ENCODE measurements at regions not wholly inside any gene's neighbourhood (a gene's known extent, or its start where the extent isn't known, plus 50 kb on each side); places are given as distances from the start of the nearest gene placed in this dataset.

DNA sequence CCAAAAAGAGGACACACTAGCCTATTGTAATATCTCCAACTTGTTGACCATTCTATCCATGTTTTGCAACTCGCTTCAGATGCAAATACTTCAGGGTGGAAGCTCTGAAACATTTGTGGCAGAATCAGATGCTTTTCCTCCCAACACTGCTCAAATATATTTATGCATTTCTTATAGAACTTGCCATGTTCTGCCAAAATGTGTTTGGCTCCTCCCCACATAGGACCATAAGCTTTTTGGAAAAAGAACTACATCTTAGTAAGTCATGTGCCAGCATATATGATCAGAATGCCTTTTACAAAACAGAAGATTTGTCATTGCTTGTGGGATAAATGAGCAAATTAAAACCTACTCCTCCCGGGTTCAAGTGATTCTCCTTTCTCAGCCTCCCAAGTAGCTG, 484.5 kb downstream of the TNS3 start:
- TF ChIP-seq POLR2A (IDR thresholded peaks at IDR 0.05) = no peak
- TF ChIP-seq, protein P1, sequence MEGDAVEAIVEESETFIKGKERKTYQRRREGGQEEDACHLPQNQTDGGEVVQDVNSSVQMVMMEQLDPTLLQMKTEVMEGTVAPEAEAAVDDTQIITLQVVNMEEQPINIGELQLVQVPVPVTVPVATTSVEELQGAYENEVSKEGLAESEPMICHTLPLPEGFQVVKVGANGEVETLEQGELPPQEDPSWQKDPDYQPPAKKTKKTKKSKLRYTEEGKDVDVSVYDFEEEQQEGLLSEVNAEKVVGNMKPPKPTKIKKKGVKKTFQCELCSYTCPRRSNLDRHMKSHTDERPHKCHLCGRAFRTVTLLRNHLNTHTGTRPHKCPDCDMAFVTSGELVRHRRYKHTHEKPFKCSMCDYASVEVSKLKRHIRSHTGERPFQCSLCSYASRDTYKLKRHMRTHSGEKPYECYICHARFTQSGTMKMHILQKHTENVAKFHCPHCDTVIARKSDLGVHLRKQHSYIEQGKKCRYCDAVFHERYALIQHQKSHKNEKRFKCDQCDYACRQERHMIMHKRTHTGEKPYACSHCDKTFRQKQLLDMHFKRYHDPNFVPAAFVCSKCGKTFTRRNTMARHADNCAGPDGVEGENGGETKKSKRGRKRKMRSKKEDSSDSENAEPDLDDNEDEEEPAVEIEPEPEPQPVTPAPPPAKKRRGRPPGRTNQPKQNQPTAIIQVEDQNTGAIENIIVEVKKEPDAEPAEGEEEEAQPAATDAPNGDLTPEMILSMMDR (IDR thresholded peaks at IDR 0.05) = no peak
